ENCODE measurements at regions not wholly inside any gene's neighbourhood (a gene's known extent, or its start where the extent isn't known, plus 50 kb on each side); places are given as distances from the start of the nearest gene placed in this dataset.

- TF ChIP-seq POLR2A (IDR thresholded peaks at IDR 0.05; ENCODE audit: low read depth, low read length) = no peak
- TF ChIP-seq POLR2AphosphoS5 (IDR thresholded peaks at IDR 0.05; ENCODE audit: low read depth, low read length) = no peak
- TF ChIP-seq TAF1 (IDR thresholded peaks at IDR 0.05; ENCODE audit: low read depth, low read length) = no peak
- TF ChIP-seq POU2F2 (IDR thresholded peaks at IDR 0.05; ENCODE audit: low read depth, low read length) = no peak
- TF ChIP-seq PAX5 (IDR thresholded peaks at IDR 0.05; ENCODE audit: insufficient read depth, low read length, severe bottlenecking) = no peak
Measured at GRCh38 chr4:62588671-62589070, 1388.5 kb downstream of the ADGRL3 start.
